Esophagus muscularis mucosa (tissue), 4 donors: ENCODE measurements at regions not wholly inside any gene's neighbourhood (a gene's known extent, or its start where the extent isn't known, plus 50 kb on each side); places are given as distances from the start of the nearest gene placed in this dataset.

Experiments
- DNase-seq: peaks from one replicate; pipeline ENCODE4 v3.0.0-alpha.2; 2017; ENCODE audit errors: extremely low spot score
- H3K27ac ChIP-seq, 4 donors: fragments of 200-600 bp; sonication (generic); replicated peaks in 1 of 4; 1 replicate in 3 of 4; 2 replicates in 1 of 4; pipeline ENCODE4 v1.5.1; 2016 to 2019; ENCODE audit warnings: mild to moderate bottlenecking in 1 of 4
- H3K27me3 ChIP-seq, 4 donors: fragments of 200-600 bp; sonication (generic); one replicate each; pipeline versions ENCODE4 v1.5.1 to v1.6.0; 2016 to 2019
- H3K36me3 ChIP-seq, 4 donors: fragments of 200-600 bp; sonication (generic); one replicate each; pipeline ENCODE4 v1.5.1; 2016 to 2019
- H3K4me1 ChIP-seq, 4 donors: fragments of 200-600 bp; sonication (generic); one replicate each; pipeline ENCODE4 v1.5.1; 2016 to 2019
- H3K4me3 ChIP-seq, 4 donors: fragments of 200-600 bp; sonication (generic); 1 replicate in 2 of 4; 2 replicates in 2 of 4; pipeline ENCODE4 v1.5.1; 2016 to 2019; ENCODE audit warnings: mild to moderate bottlenecking in 4 of 4, moderate library complexity in 1 of 4
- H3K9me3 ChIP-seq, 4 donors: fragments of 200-600 bp; sonication (generic); 1 replicate in 3 of 4; 2 replicates in 1 of 4; pipeline ENCODE4 v1.5.1; 2016 to 2019
- EP300 ChIP-seq: sonication (generic); formaldehyde crosslinking; IDR thresholded peaks from one replicate; pipeline ENCODE4 v1.6.1; 2017; ENCODE audit warnings: antibody characterized with exemption
- POLR2A ChIP-seq: fragments of 450-650 bp; IDR thresholded peaks from one replicate; pipeline ENCODE4 v1.6.1; 2017; ENCODE audit warnings: antibody characterized with exemption, moderate library complexity, mild to moderate bottlenecking, low read depth
- POLR2AphosphoS5 ChIP-seq, 2 donors: sonication (generic); formaldehyde crosslinking; IDR thresholded peaks; one replicate each; pipeline ENCODE4 v1.6.1; 2017; ENCODE audit warnings: antibody characterized with exemption in 2 of 2
- WGBS: methylation state at CpG from one replicate; pipeline ENCODE4 v1.1.5; 2018; 5-methylcytosine and 5-hydroxymethylcytosine counted together
- intact Hi-C: fragments of 100-400 bp; cut with DNase I; formaldehyde crosslinking; loops from one replicate; pipeline ENCODE4 v1.15.1; 2023
- TF ChIP-seq, protein P1 (sequence below), 3 experiments: fragments of 200-600 bp in 2 of 3; fragments of 450-650 bp in 1 of 3; sonication (generic) in 2 of 3; IDR thresholded peaks; one replicate each; pipeline ENCODE4 v1.5.1; 2017 to 2019; ENCODE audit warnings: antibody characterized with exemption in 3 of 3, mild to moderate bottlenecking in 2 of 3, moderate library complexity in 1 of 3

DNA sequence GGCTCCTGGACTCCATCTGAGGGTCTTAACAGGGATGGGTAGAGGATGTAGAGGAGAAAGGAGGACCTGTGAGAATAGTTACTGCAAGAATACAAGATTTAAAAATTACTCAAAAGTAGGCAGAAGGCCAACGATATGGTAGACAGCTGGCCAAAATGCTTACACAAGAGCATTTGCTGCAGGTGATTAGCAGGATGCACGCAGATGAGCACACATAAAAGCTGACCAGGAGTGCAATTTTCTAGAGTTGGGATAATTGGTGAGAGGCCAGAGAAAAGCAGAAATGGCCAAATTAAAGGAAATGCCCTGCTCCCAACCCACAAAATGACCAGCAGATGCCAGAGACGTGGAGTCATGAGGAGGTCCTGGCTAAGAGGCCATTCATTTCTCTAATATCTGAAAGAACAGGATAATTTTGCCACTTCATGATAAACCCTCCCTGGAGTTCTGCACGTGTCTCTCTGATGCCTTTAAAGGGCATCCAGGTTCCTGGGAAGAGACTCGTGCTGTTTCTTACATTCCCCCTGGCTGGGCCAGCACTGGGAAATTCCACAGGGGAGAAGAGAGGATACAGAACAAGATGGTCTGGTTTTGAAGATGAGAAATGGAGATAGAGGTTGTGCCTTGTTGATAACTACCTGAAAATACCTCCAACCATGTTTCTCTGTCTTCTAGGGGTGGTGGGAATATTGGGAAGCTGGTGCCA is 62.3 kb upstream of the KCNA3 start:
- Histone ChIP-seq H3K4me1 (no peaks in the 10 kb centered on the region), H3K9me3 (no peaks in the 10 kb centered on the region), H3K4me3 (no peak overlapping the region), H3K36me3 (no peaks in the 10 kb centered on the region), H3K27me3 (peaks cover 0 to 18% (median 0%) of the 10 kb centered on the region in 4 donors), H3K27ac (no peak overlapping the region)
- 54% methylated on average over 5 of the region's 5 CpGs for whole genome bisulfite sequencing
- intact Hi-C loops = no loop called here
- peak; percentile 60 for DNase-seq
- TF ChIP-seq, protein P1, sequence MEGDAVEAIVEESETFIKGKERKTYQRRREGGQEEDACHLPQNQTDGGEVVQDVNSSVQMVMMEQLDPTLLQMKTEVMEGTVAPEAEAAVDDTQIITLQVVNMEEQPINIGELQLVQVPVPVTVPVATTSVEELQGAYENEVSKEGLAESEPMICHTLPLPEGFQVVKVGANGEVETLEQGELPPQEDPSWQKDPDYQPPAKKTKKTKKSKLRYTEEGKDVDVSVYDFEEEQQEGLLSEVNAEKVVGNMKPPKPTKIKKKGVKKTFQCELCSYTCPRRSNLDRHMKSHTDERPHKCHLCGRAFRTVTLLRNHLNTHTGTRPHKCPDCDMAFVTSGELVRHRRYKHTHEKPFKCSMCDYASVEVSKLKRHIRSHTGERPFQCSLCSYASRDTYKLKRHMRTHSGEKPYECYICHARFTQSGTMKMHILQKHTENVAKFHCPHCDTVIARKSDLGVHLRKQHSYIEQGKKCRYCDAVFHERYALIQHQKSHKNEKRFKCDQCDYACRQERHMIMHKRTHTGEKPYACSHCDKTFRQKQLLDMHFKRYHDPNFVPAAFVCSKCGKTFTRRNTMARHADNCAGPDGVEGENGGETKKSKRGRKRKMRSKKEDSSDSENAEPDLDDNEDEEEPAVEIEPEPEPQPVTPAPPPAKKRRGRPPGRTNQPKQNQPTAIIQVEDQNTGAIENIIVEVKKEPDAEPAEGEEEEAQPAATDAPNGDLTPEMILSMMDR (IDR thresholded peaks at IDR 0.05) = no peak

DNA sequence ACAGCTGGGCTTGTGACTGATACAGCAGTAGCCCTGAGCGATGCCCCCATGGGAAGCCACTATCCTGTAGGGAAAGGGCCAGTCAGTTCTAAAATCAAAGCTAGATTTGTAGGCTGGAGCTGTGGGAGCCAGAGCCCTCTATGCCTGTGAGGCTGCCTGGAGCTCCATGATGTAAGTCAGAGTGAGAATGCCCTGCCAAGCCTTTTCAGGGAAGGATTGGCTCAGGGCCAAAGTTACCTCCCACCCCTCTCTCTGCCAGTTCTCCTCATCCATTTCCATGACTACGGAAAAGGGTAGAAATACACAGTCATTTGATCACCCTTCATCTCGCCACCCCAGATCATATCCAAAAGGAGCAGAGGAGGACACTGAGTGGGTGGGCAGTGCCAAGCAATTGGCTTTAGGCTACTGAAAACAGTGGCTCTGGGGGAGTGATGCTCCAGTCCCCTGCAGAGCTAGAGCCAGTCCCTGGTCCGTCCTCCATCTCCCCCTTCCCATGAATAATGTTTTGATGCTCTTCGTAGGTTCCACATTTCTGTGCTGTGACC is 59.5 kb upstream of the KCNA3 start:
- no peak overlapping the region for H3K27ac ChIP-seq
- intact Hi-C loops = no loop called here
- TF ChIP-seq POLR2A (no peak), EP300 (no peak), POLR2AphosphoS5 (IDR thresholded peaks at IDR 0.05) (no peak)
- TF ChIP-seq, protein P1 (IDR thresholded peaks at IDR 0.05) = no peak
- no peaks in the 10 kb centered on the region for H3K36me3 ChIP-seq
- WGBS = 68% methylated on average over 5 of the region's 5 CpGs
- no peaks in the 10 kb centered on the region for H3K4me1 ChIP-seq
- no peak overlapping the region for H3K4me3 ChIP-seq
- peaks cover 0 to 20% (median 0%) of the 10 kb centered on the region in 4 donors for H3K27me3 ChIP-seq
- no peak for DNase-seq
- H3K9me3 ChIP-seq = no peaks in the 10 kb centered on the region

DNA sequence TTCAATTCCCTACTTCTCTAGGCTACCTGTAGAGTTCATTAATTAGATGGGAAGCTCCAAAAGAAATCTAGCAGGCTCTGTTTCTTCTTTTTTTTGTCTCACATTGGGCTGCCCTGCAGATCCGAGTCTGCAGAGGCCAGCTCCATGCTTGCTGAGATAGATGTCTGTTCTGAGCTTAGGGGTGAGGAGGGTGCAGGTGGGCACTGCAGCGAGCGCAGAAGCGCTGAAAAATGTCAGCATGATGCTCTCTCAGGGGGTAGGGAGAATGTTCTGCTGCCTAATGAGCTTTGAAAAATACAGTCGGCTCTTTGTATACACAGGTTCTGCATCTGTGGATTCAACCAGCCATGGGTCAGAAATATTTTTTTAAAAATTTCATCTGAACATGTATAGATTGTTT is 56.8 kb upstream of the KCNA3 start:
- H3K27ac ChIP-seq = no peak overlapping the region
- intact Hi-C loops = no loop called here
- DNase-seq = no peak
- H3K36me3 ChIP-seq = no peaks in the 10 kb centered on the region
- H3K4me3 ChIP-seq = no peak overlapping the region
- peaks cover 0 to 29% (median 0%) of the 10 kb centered on the region in 4 donors for H3K27me3 ChIP-seq
- WGBS = 83% methylated on average over 5 of the region's 5 CpGs
- H3K9me3 ChIP-seq = no peaks in the 10 kb centered on the region
- TF ChIP-seq POLR2A = no peak
- TF ChIP-seq, protein P1 (IDR thresholded peaks at IDR 0.05) = no peak
- TF ChIP-seq EP300 = no peak
- TF ChIP-seq POLR2AphosphoS5 (IDR thresholded peaks at IDR 0.05) = no peak
- H3K4me1 ChIP-seq = peaks cover 0 to 8% (median 0%) of the 10 kb centered on the region in 4 donors

DNA sequence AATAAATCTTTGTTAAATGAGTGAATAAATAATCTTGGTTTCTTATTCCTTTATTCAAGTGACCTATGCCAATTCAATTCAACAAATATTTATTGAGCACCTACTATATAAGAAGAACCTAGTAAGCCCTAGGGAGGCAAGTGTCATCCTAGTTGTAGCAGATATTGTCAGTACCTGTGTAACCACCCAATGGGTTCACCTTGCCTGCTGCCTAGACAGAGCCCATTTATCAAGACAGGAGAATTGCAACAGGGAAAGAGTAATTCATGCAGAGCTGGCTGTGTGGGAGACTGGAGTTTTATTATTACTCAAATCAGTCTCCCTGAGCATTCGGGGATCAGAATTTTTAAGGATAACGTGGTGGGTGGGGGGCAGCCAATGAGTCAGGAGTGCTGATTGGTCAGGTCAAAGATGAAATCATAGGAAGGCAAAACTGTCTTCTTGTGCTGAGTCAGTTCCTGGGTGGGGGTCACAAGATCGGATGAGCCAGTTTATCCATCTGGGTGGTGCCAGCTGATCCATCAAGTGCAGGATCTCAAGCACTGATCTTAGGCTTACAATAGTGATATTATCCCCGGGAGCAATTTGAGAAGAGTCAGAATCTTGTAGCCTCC is 53.8 kb upstream of the KCNA3 start:
- H3K36me3 ChIP-seq = no peaks in the 10 kb centered on the region
- DNase-seq = no peak
- no peak for TF ChIP-seq POLR2AphosphoS5 (IDR thresholded peaks at IDR 0.05)
- no peak for TF ChIP-seq EP300
- TF ChIP-seq, protein P1 (IDR thresholded peaks at IDR 0.05) = no peak
- peaks cover 0 to 8% (median 0%) of the 10 kb centered on the region in 4 donors for H3K4me1 ChIP-seq
- H3K4me3 ChIP-seq = no peak overlapping the region
- peaks cover 0 to 26% (median 0%) of the 10 kb centered on the region in 4 donors for H3K27me3 ChIP-seq
- no peaks in the 10 kb centered on the region for H3K9me3 ChIP-seq
- H3K27ac ChIP-seq = no peak overlapping the region
- WGBS = 71% methylated on average over 4 of the region's 4 CpGs
- intact Hi-C loops = no loop called here
